Stimulated activated CD4-positive, alpha-beta T cell treated with anti-CD3 and anti-CD28 coated beads, Interleukin-2, amount 100 ng/mL, for 48 hours (primary cell): ENCODE measurements at regions not wholly inside any gene's neighbourhood (a gene's known extent, or its start where the extent isn't known, plus 50 kb on each side); places are given as distances from the start of the nearest gene placed in this dataset.

ENCODE experiments used
- DNase-seq, 2 donors: peaks; one replicate each; pipeline ENCODE4 v3.0.0-alpha.2; 2020

- no peak for DNase-seq
Observed at GRCh38 chr1:229196404-229197264, 74.3 kb upstream of the RAB4A start.

- DNase-seq: no peak
Observed at GRCh38 chr1:229197265-229197585, 73.7 kb upstream of the RAB4A start.

- DNase-seq: no peak
Observed at GRCh38 chr1:229199261-229200243, 71.4 kb upstream of the RAB4A start.

GRCh38 chr1:229203030-229203751 lies 67.7 kb upstream of the RAB4A start:
- no peak for DNase-seq

GRCh38 chr1:229203991-229204632 lies 66.8 kb upstream of the RAB4A start:
- no peak for DNase-seq

GRCh38 chr1:229204921-229205777 lies 65.8 kb upstream of the RAB4A start:
- no peak for DNase-seq

GRCh38 chr1:229205854-229206253 lies 65.1 kb upstream of the RAB4A start:
- no peak for DNase-seq

- no peak for DNase-seq
Observed at GRCh38 chr1:229207916-229208315, 63.0 kb upstream of the RAB4A start.

GRCh38 chr1:229208481-229208880 lies 62.4 kb upstream of the RAB4A start:
- no peak for DNase-seq

- no peak for DNase-seq
Observed at GRCh38 chr1:229209386-229209785, 61.5 kb upstream of the RAB4A start.

GRCh38 chr1:229209816-229210215 lies 61.1 kb upstream of the RAB4A start:
- DNase-seq: no peak

GRCh38 chr1:229210844-229211243 lies 60.1 kb upstream of the RAB4A start:
- no peak for DNase-seq

- DNase-seq: no peak
Observed at GRCh38 chr1:229213797-229214196, 57.1 kb upstream of the RAB4A start.

GRCh38 chr1:229217716-229218115 lies 53.2 kb upstream of the RAB4A start:
- DNase-seq: no peak

- no peak for DNase-seq
Observed at GRCh38 chr1:229218612-229219025, 52.3 kb upstream of the RAB4A start.

- DNase-seq: no peak
Observed at GRCh38 chr1:229220163-229220846, 50.6 kb upstream of the RAB4A start.

- no peak for DNase-seq
Observed at GRCh38 chr1:229221106-229222019, 49.5 kb upstream of the RAB4A start.
